ENCODE measurements at regions not wholly inside any gene's neighbourhood (a gene's known extent, or its start where the extent isn't known, plus 50 kb on each side); places are given as distances from the start of the nearest gene placed in this dataset.

- no peak overlapping the region for H3K4me2 ChIP-seq (ENCODE audit: extremely low read depth, insufficient read depth, low read length)
- H4K20me1 ChIP-seq (ENCODE audit: control insufficient read depth, extremely low read depth, insufficient read depth, low read length): no peaks in the 10 kb centered on the region
- no peak for DNase-seq (ENCODE audit: low read depth in 2 of 2)
- peaks cover 5% of the 10 kb centered on the region for H3K4me1 ChIP-seq (ENCODE audit: control insufficient read depth, extremely low read depth, insufficient read depth, low read length)
- H3K9me3 ChIP-seq (ENCODE audit: control insufficient read depth, insufficient read depth, low read depth, low read length): no peaks in the 10 kb centered on the region
- no peak overlapping the region for H3K9ac ChIP-seq (ENCODE audit: insufficient read depth, low read length)
- H3K4me3 ChIP-seq (replicated peaks in 1 of 4; ENCODE audit: control extremely low read depth in 1 of 4, insufficient read depth in 1 of 4, low read depth in 3 of 4, low read length in 4 of 4): no peak overlapping the region
- peak overlapping the region; percentile 8 for H2AFZ ChIP-seq (ENCODE audit: low read length)
- H3K36me3 ChIP-seq (ENCODE audit: control insufficient read depth, insufficient read depth, low read length): no peaks in the 10 kb centered on the region
- no peak overlapping the region for H3K27ac ChIP-seq (ENCODE audit: insufficient read depth, low read length)
- H3K27me3 ChIP-seq (ENCODE audit: control insufficient read depth, insufficient read depth, low read length): no peaks in the 10 kb centered on the region
- TF ChIP-seq CTCF (conservative IDR thresholded peaks at IDR 0.05 in 1 of 2, IDR thresholded peaks at IDR 0.05 in 1 of 2; ENCODE audit: low read depth in 1 of 2, low read length in 2 of 2) (no peak), EZH2 (IDR thresholded peaks at IDR 0.05; ENCODE audit: low read length, missing control alignments) (no peak)
- no peaks in the 10 kb centered on the region for H3K79me2 ChIP-seq (ENCODE audit: control insufficient read depth, insufficient read depth, low read length)
These were observed 445.3 kb downstream of the HTR7 start for GRCh38 chr10:90412582-90412981.

DNA sequence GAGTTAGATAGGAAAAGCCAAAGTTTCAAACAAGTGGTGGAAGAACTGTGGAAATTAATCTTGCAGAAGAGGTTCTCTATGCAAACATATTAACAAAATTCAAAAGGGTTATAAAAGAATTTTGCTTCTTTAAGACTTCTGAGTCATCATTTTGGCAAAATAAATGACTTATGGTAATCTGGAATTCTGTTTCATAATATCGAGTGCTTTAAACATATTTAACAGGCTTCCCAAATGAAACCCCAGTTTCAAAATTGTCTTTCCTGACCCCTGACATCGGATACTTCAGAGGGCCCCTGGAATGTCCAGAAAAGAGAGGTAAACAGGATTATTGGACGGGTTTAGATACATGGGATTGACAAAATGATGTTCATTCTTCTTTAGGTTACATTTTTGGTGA is 444.6 kb downstream of the HTR7 start:
- Histone ChIP-seq H4K20me1 (ENCODE audit: control insufficient read depth, extremely low read depth, insufficient read depth, low read length) (no peaks in the 10 kb centered on the region), H3K4me2 (ENCODE audit: extremely low read depth, insufficient read depth, low read length) (peak overlapping the region; percentile 73), H3K4me3 (replicated peaks in 1 of 4; ENCODE audit: control extremely low read depth in 1 of 4, insufficient read depth in 1 of 4, low read depth in 3 of 4, low read length in 4 of 4) (peak overlapping the region in 1 of 4 experiments; percentile 8), H3K79me2 (ENCODE audit: control insufficient read depth, insufficient read depth, low read length) (no peaks in the 10 kb centered on the region), H3K9me3 (ENCODE audit: control insufficient read depth, insufficient read depth, low read depth, low read length) (no peaks in the 10 kb centered on the region), H3K36me3 (ENCODE audit: control insufficient read depth, insufficient read depth, low read length) (no peaks in the 10 kb centered on the region), H2AFZ (ENCODE audit: low read length) (no peak overlapping the region), H3K27me3 (ENCODE audit: control insufficient read depth, insufficient read depth, low read length) (no peaks in the 10 kb centered on the region), H3K4me1 (ENCODE audit: control insufficient read depth, extremely low read depth, insufficient read depth, low read length) (peaks cover 10% of the 10 kb centered on the region), H3K9ac (ENCODE audit: insufficient read depth, low read length) (no peak overlapping the region), H3K27ac (ENCODE audit: insufficient read depth, low read length) (no peak overlapping the region)
- TF ChIP-seq CTCF (conservative IDR thresholded peaks at IDR 0.05 in 1 of 2, IDR thresholded peaks at IDR 0.05 in 1 of 2; ENCODE audit: low read depth in 1 of 2, low read length in 2 of 2) (no peak), EZH2 (IDR thresholded peaks at IDR 0.05; ENCODE audit: low read length, missing control alignments) (no peak)
- peak; percentile 63 to 83 for DNase-seq (ENCODE audit: low read depth in 2 of 2)

DNA sequence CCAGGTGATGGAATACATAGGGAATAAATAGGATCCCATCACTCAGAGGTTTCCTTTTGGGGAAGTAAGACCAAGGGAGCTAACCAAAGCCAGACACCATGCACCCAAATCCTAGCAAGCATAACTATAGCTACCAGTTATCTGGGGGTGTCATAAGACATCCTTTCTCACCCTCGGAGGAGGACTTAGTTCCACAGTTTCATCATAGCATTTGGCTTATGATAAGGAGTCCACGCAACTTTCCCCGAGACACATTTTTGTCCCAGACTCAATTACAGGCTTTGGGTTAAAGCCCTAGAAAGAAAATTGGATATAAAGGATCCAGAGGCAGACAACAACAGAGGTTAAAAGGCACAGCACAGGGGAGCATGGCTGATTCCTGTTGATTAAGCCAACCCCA is 442.9 kb downstream of the HTR7 start:
- Histone ChIP-seq H3K27me3 (ENCODE audit: control insufficient read depth, insufficient read depth, low read length) (no peaks in the 10 kb centered on the region), H3K4me1 (ENCODE audit: control insufficient read depth, extremely low read depth, insufficient read depth, low read length) (peaks cover 15% of the 10 kb centered on the region), H3K4me3 (replicated peaks in 1 of 4; ENCODE audit: control extremely low read depth in 1 of 4, insufficient read depth in 1 of 4, low read depth in 3 of 4, low read length in 4 of 4) (no peak overlapping the region), H3K36me3 (ENCODE audit: control insufficient read depth, insufficient read depth, low read length) (no peaks in the 10 kb centered on the region), H4K20me1 (ENCODE audit: control insufficient read depth, extremely low read depth, insufficient read depth, low read length) (no peaks in the 10 kb centered on the region), H3K9ac (ENCODE audit: insufficient read depth, low read length) (no peak overlapping the region), H3K4me2 (ENCODE audit: extremely low read depth, insufficient read depth, low read length) (no peak overlapping the region), H3K27ac (ENCODE audit: insufficient read depth, low read length) (no peak overlapping the region), H2AFZ (ENCODE audit: low read length) (no peak overlapping the region), H3K9me3 (ENCODE audit: control insufficient read depth, insufficient read depth, low read depth, low read length) (no peaks in the 10 kb centered on the region), H3K79me2 (ENCODE audit: control insufficient read depth, insufficient read depth, low read length) (no peaks in the 10 kb centered on the region)
- TF ChIP-seq EZH2 (IDR thresholded peaks at IDR 0.05; ENCODE audit: low read length, missing control alignments) (no peak), CTCF (conservative IDR thresholded peaks at IDR 0.05 in 1 of 2, IDR thresholded peaks at IDR 0.05 in 1 of 2; ENCODE audit: low read depth in 1 of 2, low read length in 2 of 2) (no peak)
- DNase-seq (ENCODE audit: low read depth in 2 of 2): no peak

Data from fibroblast of lung (primary cell).